GM12864 (cell line): ENCODE measurements at regions not wholly inside any gene's neighbourhood (a gene's known extent, or its start where the extent isn't known, plus 50 kb on each side); places are given as distances from the start of the nearest gene placed in this dataset.

Experiments used
- DNase-seq: peaks from one replicate; pipeline ENCODE4 v3.0.0-alpha.2; 2011; ENCODE audit warnings: low read depth
- H3K4me3 ChIP-seq: 2 replicates; pipeline ENCODE4 v1.5.1; 2011; ENCODE audit warnings: mild to moderate bottlenecking, low read depth, low read length, control low read depth
- TF ChIP-seq, protein P1 (sequence below): IDR thresholded peaks from 2 replicates; pipeline ENCODE4 v1.5.1; 2011; ENCODE audit warnings: low read depth, mild to moderate bottlenecking, moderate library complexity, low read length, control low read depth, inconsistent platforms; ENCODE audit errors: missing control alignments

- no peak overlapping the region for H3K4me3 ChIP-seq
- TF ChIP-seq, protein P1, sequence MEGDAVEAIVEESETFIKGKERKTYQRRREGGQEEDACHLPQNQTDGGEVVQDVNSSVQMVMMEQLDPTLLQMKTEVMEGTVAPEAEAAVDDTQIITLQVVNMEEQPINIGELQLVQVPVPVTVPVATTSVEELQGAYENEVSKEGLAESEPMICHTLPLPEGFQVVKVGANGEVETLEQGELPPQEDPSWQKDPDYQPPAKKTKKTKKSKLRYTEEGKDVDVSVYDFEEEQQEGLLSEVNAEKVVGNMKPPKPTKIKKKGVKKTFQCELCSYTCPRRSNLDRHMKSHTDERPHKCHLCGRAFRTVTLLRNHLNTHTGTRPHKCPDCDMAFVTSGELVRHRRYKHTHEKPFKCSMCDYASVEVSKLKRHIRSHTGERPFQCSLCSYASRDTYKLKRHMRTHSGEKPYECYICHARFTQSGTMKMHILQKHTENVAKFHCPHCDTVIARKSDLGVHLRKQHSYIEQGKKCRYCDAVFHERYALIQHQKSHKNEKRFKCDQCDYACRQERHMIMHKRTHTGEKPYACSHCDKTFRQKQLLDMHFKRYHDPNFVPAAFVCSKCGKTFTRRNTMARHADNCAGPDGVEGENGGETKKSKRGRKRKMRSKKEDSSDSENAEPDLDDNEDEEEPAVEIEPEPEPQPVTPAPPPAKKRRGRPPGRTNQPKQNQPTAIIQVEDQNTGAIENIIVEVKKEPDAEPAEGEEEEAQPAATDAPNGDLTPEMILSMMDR: no peak
- DNase-seq: no peak
Observed at GRCh38 chr5:5540065-5540464, 117.6 kb downstream of the ICE1 start.
